ENCODE measurements at regions not wholly inside any gene's neighbourhood (a gene's known extent, or its start where the extent isn't known, plus 50 kb on each side); places are given as distances from the start of the nearest gene placed in this dataset.
"Not testable (repeated sequence)": the region's sequence is repeated elsewhere in the genome, so short reads cannot be mapped to it uniquely, and the experiment has no call there.

DNA sequence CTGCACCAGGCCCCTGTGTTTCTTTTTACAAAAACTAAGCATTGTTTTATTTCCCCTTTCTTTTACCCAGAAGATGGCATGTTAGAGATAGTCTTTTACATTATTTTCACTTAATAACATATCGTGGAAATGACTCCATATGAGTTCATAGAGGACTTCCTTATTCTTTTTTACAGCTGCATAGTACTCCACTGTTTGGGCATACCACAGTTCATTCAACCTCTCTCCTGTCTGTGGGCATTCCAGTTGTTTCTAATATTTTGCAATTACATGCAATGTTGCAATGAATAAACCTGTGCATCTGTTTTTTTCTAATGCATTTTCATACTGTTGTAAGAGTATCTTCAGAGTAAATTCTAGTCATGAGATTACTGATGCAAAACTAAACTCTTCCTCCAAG is 173.2 kb upstream of the ZNF469 start:
- not testable (repeated sequence) for H2BK15ac ChIP-seq (ENCODE audit: low read depth, low read length); H3K27me3 ChIP-seq (ENCODE audit: insufficient read depth, low read length); H3K56ac ChIP-seq (ENCODE audit: insufficient read length, low read depth, low read length); H4K5ac ChIP-seq (ENCODE audit: insufficient read length, low read depth, low read length); H3K9ac ChIP-seq (ENCODE audit: extremely low read depth, insufficient read length, low read length); H3K4me1 ChIP-seq (ENCODE audit: insufficient read depth, low read length); H3K4me2 ChIP-seq (ENCODE audit: insufficient read depth, insufficient read length, low read length); H4K20me1 ChIP-seq (ENCODE audit: control insufficient read depth, insufficient read depth, insufficient read length); H3K4ac ChIP-seq (ENCODE audit: low read depth, low read length); H3K23ac ChIP-seq (ENCODE audit: insufficient read length, low read depth, low read length); H3K79me2 ChIP-seq (ENCODE audit: insufficient read depth, low read length); H2AFZ ChIP-seq (ENCODE audit: low read length); H3K36me3 Mint-ChIP-seq (ENCODE audit: insufficient read depth in 1 of 3, low read depth in 3 of 3); H3K4me3 Mint-ChIP-seq; H2BK20ac ChIP-seq (ENCODE audit: low read depth, low read length, poor library complexity, severe bottlenecking); H3K9me3 ChIP-seq (ENCODE audit: control insufficient read depth, low read depth, low read length); H4K8ac ChIP-seq (replicated peaks; ENCODE audit: insufficient read length, low read depth, low read length); H3K79me1 ChIP-seq (ENCODE audit: insufficient read depth, low read depth, low read length, poor library complexity, severe bottlenecking); H3K27ac ChIP-seq (ENCODE audit: insufficient read length, low read depth, low read length); H3K4me1 Mint-ChIP-seq; H3K18ac ChIP-seq (ENCODE audit: insufficient read length, low read depth, low read length); H2BK12ac ChIP-seq (ENCODE audit: insufficient read length, low read depth, low read length); H3K14ac ChIP-seq (ENCODE audit: insufficient read depth, low read length); H2BK120ac ChIP-seq (ENCODE audit: low read depth, low read length, poor library complexity, severe bottlenecking); H4K91ac ChIP-seq (ENCODE audit: insufficient read length, low read depth, low read length); DNase-seq; H3K23me2 ChIP-seq (ENCODE audit: insufficient read length, low read depth, low read length, poor library complexity, severe bottlenecking); H2BK5ac ChIP-seq (ENCODE audit: insufficient read length, low read length); H3K27ac Mint-ChIP-seq; H2AK5ac ChIP-seq (ENCODE audit: insufficient read length, low read length); H3T11ph ChIP-seq (ENCODE audit: low read length)
- no CpG with 5 or more reads among the region's 1 CpG for WGBS (ENCODE audit: extremely low coverage, insufficient read length, low lambda C conversion rate)
- Mint-ChIP-seq H3K27me3 (ENCODE audit: low read depth) (peaks cover 14% of the 10 kb centered on the region), H3K9me3 (peaks cover 13 to 16% of the 10 kb centered on the region in 2 experiments)

DNA sequence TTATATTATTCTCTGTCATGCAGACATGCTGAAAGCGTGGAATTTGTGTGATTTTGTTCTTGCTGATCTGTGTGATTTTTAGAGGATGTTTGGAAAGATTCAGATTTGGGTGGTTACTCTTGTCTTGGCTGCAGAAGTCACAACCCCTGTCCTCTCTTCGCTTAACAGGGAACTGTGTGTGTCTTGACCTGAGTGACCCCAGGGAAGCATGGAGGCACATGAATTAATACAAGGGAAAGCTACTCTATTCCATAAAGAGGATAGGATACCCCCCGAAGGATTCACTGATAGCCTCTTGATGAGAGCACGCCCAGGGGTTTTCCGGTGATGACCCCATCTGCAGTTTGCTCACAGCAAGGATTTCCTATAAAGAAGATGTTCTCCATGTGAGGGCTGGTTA is 168.8 kb upstream of the ZNF469 start:
- not testable (repeated sequence) for DNase-seq; H3K4me3 Mint-ChIP-seq; H4K8ac ChIP-seq (replicated peaks; ENCODE audit: insufficient read length, low read depth, low read length); H3K14ac ChIP-seq (ENCODE audit: insufficient read depth, low read length); H2AK5ac ChIP-seq (ENCODE audit: insufficient read length, low read length); H3K9me3 ChIP-seq (ENCODE audit: control insufficient read depth, low read depth, low read length); H2BK15ac ChIP-seq (ENCODE audit: low read depth, low read length); H3K23ac ChIP-seq (ENCODE audit: insufficient read length, low read depth, low read length); H3K79me1 ChIP-seq (ENCODE audit: insufficient read depth, low read depth, low read length, poor library complexity, severe bottlenecking); H3K27ac ChIP-seq (ENCODE audit: insufficient read length, low read depth, low read length); H2BK5ac ChIP-seq (ENCODE audit: insufficient read length, low read length); H3K4me2 ChIP-seq (ENCODE audit: insufficient read depth, insufficient read length, low read length); H3K9ac ChIP-seq (ENCODE audit: extremely low read depth, insufficient read length, low read length); H3K27me3 ChIP-seq (ENCODE audit: insufficient read depth, low read length); H2AFZ ChIP-seq (ENCODE audit: low read length); H2BK120ac ChIP-seq (ENCODE audit: low read depth, low read length, poor library complexity, severe bottlenecking); H3K27ac Mint-ChIP-seq; H3K4ac ChIP-seq (ENCODE audit: low read depth, low read length); H2BK12ac ChIP-seq (ENCODE audit: insufficient read length, low read depth, low read length); H4K91ac ChIP-seq (ENCODE audit: insufficient read length, low read depth, low read length); H4K5ac ChIP-seq (ENCODE audit: insufficient read length, low read depth, low read length); H3K36me3 Mint-ChIP-seq (ENCODE audit: insufficient read depth in 1 of 3, low read depth in 3 of 3); H3K4me1 ChIP-seq (ENCODE audit: insufficient read depth, low read length); H3K56ac ChIP-seq (ENCODE audit: insufficient read length, low read depth, low read length); H4K20me1 ChIP-seq (ENCODE audit: control insufficient read depth, insufficient read depth, insufficient read length); H3T11ph ChIP-seq (ENCODE audit: low read length); H3K18ac ChIP-seq (ENCODE audit: insufficient read length, low read depth, low read length); H3K23me2 ChIP-seq (ENCODE audit: insufficient read length, low read depth, low read length, poor library complexity, severe bottlenecking); H2BK20ac ChIP-seq (ENCODE audit: low read depth, low read length, poor library complexity, severe bottlenecking); H3K4me1 Mint-ChIP-seq; H3K79me2 ChIP-seq (ENCODE audit: insufficient read depth, low read length)
- H3K27me3 Mint-ChIP-seq (ENCODE audit: low read depth): peaks cover 11% of the 10 kb centered on the region
- peaks cover 21 to 28% of the 10 kb centered on the region in 2 experiments for H3K9me3 Mint-ChIP-seq
- WGBS (ENCODE audit: extremely low coverage, insufficient read length, low lambda C conversion rate): no CpG with 5 or more reads among the region's 5 CpGs

Data from H9 (cell line).